ACHN (cell line): ENCODE measurements at regions not wholly inside any gene's neighbourhood (a gene's known extent, or its start where the extent isn't known, plus 50 kb on each side); places are given as distances from the start of the nearest gene placed in this dataset.
A peak's percentile ranks its signal among the peaks of the same experiment; 100 is the strongest.

Source experiments
- DNase-seq: peaks from one replicate; pipeline ENCODE4 v3.0.0-alpha.2; 2015
- in situ Hi-C: cut with HindIII; loops from 2 replicates; pipeline ENCODE4 v1.10.0; 2017; ENCODE audit warnings: low sequenced_read_pairs, low pct_ligation_motif_present, low pct_unique_long_range_greater_than_20kb

DNA sequence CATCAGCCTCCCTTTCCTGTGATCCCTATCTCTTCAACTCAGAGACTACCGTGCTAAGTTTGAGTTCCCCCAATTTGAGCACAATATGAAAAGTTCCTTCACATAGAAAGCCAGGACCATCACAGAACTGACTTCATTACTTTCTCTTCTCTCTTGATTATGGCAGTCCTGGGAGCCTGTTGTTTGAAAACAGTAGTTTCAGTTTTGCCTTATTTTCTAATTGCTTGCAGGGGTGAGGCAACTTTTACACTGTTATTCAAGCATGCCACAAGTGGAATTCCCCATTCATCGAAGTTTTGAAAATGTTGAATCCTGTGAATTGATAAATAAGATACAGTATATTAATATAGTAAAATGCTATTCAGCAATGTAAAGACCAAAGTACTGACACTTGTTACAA lies 569.7 kb upstream of the MARCKS start:
- DNase-seq, result no peak

DNA sequence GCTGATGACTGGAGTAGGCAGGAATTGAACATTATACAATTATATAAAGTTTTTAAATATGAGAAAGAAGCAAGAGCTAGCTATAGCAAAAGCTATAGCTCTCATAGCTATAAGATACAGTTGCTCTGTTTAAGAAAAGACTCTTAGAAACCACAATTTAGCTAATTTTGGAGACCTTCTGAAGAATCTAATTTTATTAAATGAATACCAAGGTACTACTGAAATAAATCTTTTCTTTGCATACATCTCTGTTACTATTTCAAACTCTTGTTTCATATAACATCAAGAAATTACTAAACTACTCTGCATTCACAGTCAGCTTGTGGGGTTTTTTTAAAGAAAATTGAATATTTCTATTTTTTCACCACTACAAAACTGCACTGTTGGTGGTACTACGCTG lies 568.7 kb upstream of the MARCKS start:
- in situ Hi-C loops, result no loop called here

More for the DNA sequence above, 569.7 kb upstream of the MARCKS start:
- in situ Hi-C loops, result no loop called here

GRCh38 chr6:113289166-113289565 lies 568.0 kb upstream of the MARCKS start:
- no peak for DNase-seq
- in situ Hi-C loops, result no loop called here

More for the DNA sequence above, 568.7 kb upstream of the MARCKS start:
- no peak for DNase-seq

- DNase-seq, result no peak
- in situ Hi-C loops, result no loop called here
These were observed 566.5 kb upstream of the MARCKS start for GRCh38 chr6:113290684-113291083.

DNA sequence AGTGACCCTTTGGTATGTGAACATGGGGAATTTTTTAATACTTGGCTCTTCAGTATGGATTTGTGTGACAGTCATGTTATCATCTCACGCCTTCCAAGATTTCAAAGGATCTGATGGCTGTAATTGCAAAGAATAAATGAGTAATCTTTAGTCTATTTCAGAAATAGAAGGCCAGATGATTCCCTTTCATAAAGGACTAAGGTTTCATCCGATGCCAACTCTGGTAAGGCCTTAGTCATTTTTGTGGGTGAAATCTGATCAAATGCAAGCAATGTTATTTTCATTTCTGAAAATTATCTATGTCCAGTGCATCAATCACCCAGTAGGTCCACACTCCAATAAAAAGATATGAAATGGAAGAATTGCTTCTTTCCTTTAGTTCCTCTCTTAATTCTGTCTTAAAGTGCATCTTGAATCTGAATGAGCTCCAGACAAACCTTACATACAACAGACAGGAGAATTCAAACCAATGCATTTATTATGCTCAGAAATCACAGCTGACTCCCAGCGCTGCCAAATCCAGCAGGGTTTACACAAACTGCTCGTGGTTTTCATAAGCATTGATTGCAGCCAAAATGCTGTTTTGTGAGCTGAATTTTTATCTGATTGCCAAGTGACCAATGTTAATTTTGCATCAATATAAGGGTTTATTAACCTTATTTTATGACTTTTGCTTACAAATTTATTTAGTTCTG lies 565.2 kb upstream of the MARCKS start:
- in situ Hi-C loops, result no loop called here
- no peak for DNase-seq

DNA sequence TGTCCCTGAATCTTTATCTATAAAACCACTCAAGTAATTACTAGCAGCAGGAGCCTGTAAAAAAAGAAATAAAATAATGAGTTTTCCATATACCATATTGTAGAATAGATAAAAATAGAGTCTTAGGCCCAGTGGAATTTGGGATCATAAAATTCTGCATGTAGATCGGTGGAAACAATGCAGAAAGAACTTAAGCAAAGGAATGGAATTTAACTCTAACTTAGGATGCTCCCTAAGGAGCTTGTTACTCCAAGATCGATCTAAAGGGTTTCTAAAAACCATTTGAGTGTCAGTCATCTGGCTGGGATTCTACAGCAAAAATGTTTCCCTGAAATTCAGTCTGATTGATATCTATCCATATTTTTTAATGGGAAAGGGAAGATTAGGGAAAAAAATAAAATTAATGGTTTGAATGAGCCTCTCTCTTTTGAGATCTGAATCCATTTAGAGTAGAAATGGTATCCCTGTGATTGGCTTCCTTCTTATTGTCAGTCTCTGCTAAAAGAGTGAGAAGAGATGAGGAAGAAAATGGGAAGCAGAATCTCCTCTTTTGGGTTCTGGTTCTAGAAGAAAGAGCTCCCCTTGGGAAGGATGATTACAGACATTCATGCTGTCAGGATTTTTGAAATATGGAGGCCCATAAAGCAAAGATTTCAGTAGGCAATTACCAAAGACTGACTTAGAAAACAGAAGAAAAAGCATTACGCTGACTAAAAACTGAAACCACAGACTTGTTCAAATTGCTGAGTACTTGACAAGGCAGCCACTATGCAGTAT lies 564.3 kb upstream of the MARCKS start:
- DNase-seq, result no peak
- in situ Hi-C loops, result no loop called here

DNA sequence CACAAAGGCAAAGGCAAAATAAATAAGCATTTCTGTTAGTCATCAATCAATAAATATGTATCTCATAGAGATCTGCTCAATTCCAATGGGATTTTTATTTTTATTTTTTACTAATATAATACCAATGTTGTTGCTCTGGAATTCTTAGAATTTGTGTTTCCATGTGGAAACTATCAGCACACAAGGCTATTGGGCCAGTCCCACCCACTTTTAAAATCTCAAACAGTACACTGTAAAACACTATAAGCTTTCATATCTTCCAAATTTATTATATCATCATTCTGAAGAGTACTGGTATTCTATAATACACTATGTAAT lies 563.8 kb upstream of the MARCKS start:
- in situ Hi-C loops, result no loop called here
- no peak for DNase-seq

GRCh38 chr6:113299531-113299930 lies 557.6 kb upstream of the MARCKS start:
- no peak for DNase-seq

GRCh38 chr6:113301651-113302050 lies 555.5 kb upstream of the MARCKS start:
- in situ Hi-C loops, result no loop called here

More at GRCh38 chr6:113299531-113299930, 557.6 kb upstream of the MARCKS start:
- in situ Hi-C loops, result no loop called here

GRCh38 chr6:113304116-113304515 lies 553.0 kb upstream of the MARCKS start:
- in situ Hi-C loops, result no loop called here
- DNase-seq, result no peak

More at GRCh38 chr6:113301651-113302050, 555.5 kb upstream of the MARCKS start:
- DNase-seq, result no peak

GRCh38 chr6:113306552-113307145 lies 550.5 kb upstream of the MARCKS start:
- DNase-seq, result peak; percentile 49
- in situ Hi-C loops, result no loop called here

- in situ Hi-C loops, result no loop called here
- no peak for DNase-seq
These were observed 548.9 kb upstream of the MARCKS start for GRCh38 chr6:113308266-113308665.

- DNase-seq, result no peak
These were observed 543.3 kb upstream of the MARCKS start for GRCh38 chr6:113313841-113314240.

DNA sequence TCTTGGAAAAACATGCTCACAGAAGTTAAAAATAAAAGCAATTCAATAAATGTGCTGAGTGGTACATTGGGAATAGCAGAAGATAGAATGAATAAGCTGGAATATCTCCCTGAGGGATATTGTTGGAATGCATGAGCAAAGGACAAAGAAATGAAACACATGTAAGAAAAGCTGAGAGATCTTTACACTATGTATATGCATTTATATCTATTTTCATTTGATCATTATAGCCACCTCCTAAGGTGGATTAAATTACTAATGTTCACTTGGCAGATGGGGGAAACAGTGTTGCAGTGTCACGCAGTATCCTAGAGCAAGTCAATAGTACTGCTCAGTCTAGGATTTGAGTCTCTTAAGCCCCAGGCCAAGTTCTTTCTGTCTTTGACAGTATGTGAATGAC lies 542.0 kb upstream of the MARCKS start:
- DNase-seq, result no peak
- in situ Hi-C loops, result no loop called here

More at GRCh38 chr6:113313841-113314240, 543.3 kb upstream of the MARCKS start:
- in situ Hi-C loops, result no loop called here

DNA sequence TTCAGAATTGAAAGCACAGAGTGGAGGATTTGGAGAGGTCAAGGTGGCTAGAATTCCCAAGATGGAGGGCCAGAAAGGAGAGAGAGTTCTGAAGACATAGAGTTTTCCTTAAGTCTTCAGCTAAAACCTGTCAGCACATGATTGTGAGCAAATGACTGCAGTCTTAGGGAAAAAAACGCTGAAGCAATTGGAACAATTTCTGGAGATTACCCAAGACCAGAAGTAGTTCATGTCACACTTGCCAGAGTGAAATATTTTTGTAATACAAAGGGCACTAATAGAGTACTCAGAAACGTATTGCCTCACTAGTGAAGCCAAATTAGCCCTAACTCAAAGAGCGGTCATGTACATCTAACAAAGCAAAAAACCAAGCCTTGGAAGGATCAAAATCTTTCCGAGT lies 541.3 kb upstream of the MARCKS start:
- no peak for DNase-seq
- in situ Hi-C loops, result no loop called here

DNA sequence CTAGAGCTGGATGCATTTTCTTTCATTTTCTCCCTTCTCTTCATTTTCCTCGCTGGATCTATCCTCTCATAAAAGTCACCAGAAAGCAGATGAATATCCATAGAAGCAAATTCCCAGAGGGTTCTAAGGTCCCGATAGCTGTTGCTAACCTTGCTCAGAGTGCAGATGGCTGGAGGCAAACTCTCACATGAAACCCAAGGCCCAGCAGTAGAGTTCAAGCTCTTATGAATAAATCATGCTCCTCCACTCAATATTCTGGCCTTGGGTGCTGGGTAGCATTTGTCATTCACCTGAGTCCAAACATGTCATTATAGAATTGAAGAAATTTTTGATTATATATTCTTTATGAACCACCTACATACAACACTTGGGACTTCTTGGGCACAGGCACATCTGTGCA lies 539.7 kb upstream of the MARCKS start:
- in situ Hi-C loops, result no loop called here
- no peak for DNase-seq

GRCh38 chr6:113317891-113318574 lies 539.1 kb upstream of the MARCKS start:
- in situ Hi-C loops, result no loop called here

DNA sequence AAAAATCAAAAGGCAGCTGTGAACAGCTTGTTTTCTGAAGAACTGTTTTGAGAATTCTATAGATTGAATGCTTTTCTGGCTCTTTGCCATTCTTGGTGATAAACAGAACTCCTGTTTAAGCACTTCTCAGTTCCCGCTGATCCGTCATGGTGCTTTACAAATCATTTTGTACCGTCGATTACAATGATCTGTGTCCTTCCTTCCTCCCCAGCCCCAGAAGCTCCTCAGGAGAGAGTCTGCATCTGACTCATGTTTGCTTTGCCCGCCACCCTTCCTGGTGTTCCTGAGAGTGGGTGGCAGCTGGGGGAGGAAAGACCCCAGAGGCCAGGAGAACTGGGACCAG lies 538.6 kb upstream of the MARCKS start:
- in situ Hi-C loops, result no loop called here

More at GRCh38 chr6:113317891-113318574, 539.1 kb upstream of the MARCKS start:
- DNase-seq, result no peak

GRCh38 chr6:113320653-113321052 lies 536.5 kb upstream of the MARCKS start:
- in situ Hi-C loops, result no loop called here
- no peak for DNase-seq

More for the DNA sequence above, 538.6 kb upstream of the MARCKS start:
- DNase-seq, result no peak
